ENCODE measurements at regions not wholly inside any gene's neighbourhood (a gene's known extent, or its start where the extent isn't known, plus 50 kb on each side); places are given as distances from the start of the nearest gene placed in this dataset.

- TF ChIP-seq, protein P1, sequence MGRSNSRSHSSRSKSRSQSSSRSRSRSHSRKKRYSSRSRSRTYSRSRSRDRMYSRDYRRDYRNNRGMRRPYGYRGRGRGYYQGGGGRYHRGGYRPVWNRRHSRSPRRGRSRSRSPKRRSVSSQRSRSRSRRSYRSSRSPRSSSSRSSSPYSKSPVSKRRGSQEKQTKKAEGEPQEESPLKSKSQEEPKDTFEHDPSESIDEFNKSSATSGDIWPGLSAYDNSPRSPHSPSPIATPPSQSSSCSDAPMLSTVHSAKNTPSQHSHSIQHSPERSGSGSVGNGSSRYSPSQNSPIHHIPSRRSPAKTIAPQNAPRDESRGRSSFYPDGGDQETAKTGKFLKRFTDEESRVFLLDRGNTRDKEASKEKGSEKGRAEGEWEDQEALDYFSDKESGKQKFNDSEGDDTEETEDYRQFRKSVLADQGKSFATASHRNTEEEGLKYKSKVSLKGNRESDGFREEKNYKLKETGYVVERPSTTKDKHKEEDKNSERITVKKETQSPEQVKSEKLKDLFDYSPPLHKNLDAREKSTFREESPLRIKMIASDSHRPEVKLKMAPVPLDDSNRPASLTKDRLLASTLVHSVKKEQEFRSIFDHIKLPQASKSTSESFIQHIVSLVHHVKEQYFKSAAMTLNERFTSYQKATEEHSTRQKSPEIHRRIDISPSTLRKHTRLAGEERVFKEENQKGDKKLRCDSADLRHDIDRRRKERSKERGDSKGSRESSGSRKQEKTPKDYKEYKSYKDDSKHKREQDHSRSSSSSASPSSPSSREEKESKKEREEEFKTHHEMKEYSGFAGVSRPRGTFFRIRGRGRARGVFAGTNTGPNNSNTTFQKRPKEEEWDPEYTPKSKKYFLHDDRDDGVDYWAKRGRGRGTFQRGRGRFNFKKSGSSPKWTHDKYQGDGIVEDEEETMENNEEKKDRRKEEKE (IDR thresholded peaks at IDR 0.05): no peak
- TF ChIP-seq ZNF622 (IDR thresholded peaks at IDR 0.05) (no peak), NFYB (IDR thresholded peaks at IDR 0.05; ENCODE audit: insufficient read depth, low read depth, low read length) (no peak), ZNF384 (IDR thresholded peaks at IDR 0.05; ENCODE audit: borderline replicate concordance, low read depth, low read length) (no peak), USF1 (IDR thresholded peaks at IDR 0.05; ENCODE audit: borderline replicate concordance, extremely low read length, insufficient read depth, low read depth, low read length) (no peak), CREM (IDR thresholded peaks at IDR 0.05; ENCODE audit: low read depth) (no peak)
Observed at GRCh38 chr1:30340934-30341333, 382.5 kb downstream of the MATN1 start (continued).

GRCh38 chr1:30339866-30340265 is 383.5 kb downstream of the MATN1 start:
- CTCF ChIA-PET: no interaction called here
- in situ Hi-C loops (cut with MboI) (no loop called here), intact Hi-C loops (cut with micrococcal nuclease; ENCODE audit: unreplicated experiment) (no loop called here)
- POLR2A ChIA-PET: no interaction called here
- Histone ChIP-seq H4K20me1 (ENCODE audit: control insufficient read depth, insufficient read depth) (no peaks in the 10 kb centered on the region), H2AFZ (ENCODE audit: control insufficient read depth, low read depth, low read length) (no peak overlapping the region), H3K79me2 (ENCODE audit: control insufficient read depth, insufficient read depth, low read length) (no peaks in the 10 kb centered on the region), H3K27me3 (replicated peaks in 1 of 2; ENCODE audit: control insufficient read depth in 2 of 2, insufficient read depth in 2 of 2, low read length in 1 of 2) (peaks cover 0 to 5% of the 10 kb centered on the region in 2 experiments; a peak in 2 of 4 replicates), H3K4me3 (no peak overlapping the region), H3K4me2 (ENCODE audit: control insufficient read depth, insufficient read depth) (no peak overlapping the region), H3K9ac (ENCODE audit: control insufficient read depth, insufficient read depth, low read length) (no peak overlapping the region), H3K36me3 (ENCODE audit: control insufficient read depth in 2 of 2, insufficient read depth in 2 of 2, low read length in 1 of 2) (no peaks in the 10 kb centered on the region), H3K27ac (ENCODE audit: control insufficient read depth, insufficient read depth) (no peak overlapping the region), H3K4me1 (ENCODE audit: control insufficient read depth, insufficient read depth, low read length) (no peaks in the 10 kb centered on the region), H3K9me3 (replicated peaks; ENCODE audit: control insufficient read depth, insufficient read depth, low read length) (no peaks in the 10 kb centered on the region)
- ATAC-seq: no peak
- no peak for DNase-seq (ENCODE audit: low read depth, low spot score)
- WGBS (ENCODE audit: insufficient coverage, insufficient replicate concordance, low lambda C conversion rate, missing lambda C conversion rate): 3% methylated on average over 2 of the region's 2 CpGs
- RAD21 ChIA-PET (ENCODE audit: unreplicated experiment): no interaction called here
- BruUV-seq (replicated peaks): no TSS peak
- no peak for TF ChIP-seq ZBED1 (IDR thresholded peaks at IDR 0.05; ENCODE audit: borderline replicate concordance)
- TF ChIP-seq PAX8 (IDR thresholded peaks at IDR 0.05): no peak
- TF ChIP-seq IRF5 (IDR thresholded peaks at IDR 0.05; ENCODE audit: borderline replicate concordance): no peak
- TF ChIP-seq NRF1 (conservative IDR thresholded peaks at IDR 0.05; ENCODE audit: low read depth, low read length): no peak
- FAIRE-seq: no peak
- SMC1A ChIA-PET (ENCODE audit: uncharacterized antibody, unreplicated experiment): no interaction called here
